B cell (primary cell): ENCODE measurements at regions not wholly inside any gene's neighbourhood (a gene's known extent, or its start where the extent isn't known, plus 50 kb on each side); places are given as distances from the start of the nearest gene placed in this dataset.

ENCODE experiments used
- ATAC-seq: fragments of 200-7000 bp; cut with Tn5 transposase; one replicate; pipeline ENCODE4 v1.10.0; 2021; ENCODE audit warnings: low read depth, mild to moderate bottlenecking, moderate number of reproducible peaks, moderate library complexity
- CTCF ChIA-PET: fragments of 350-600 bp; sonication (Branson Sonifier 250); formaldehyde crosslinking; loops from one replicate; lab custom pipeline; 2021; ENCODE audit warnings: antibody characterized with exemption, inconsistent platforms; lab: Charles Lee
- POLR2A ChIA-PET: fragments of 350-600 bp; sonication (Branson Sonifier 250); formaldehyde crosslinking; loops from one replicate; lab custom pipeline; 2021; ENCODE audit warnings: antibody characterized with exemption; lab: Charles Lee
- DNase-seq: peaks from one replicate; pipeline ENCODE4 v3.0.0; 2013
- H2AFZ ChIP-seq: 2 replicates; pipeline ENCODE4 v1.6.1; 2012; ENCODE audit warnings: mild to moderate bottlenecking, low read depth, low read length; ENCODE audit not compliant: insufficient read depth, poor library complexity, severe bottlenecking
- H3K27ac ChIP-seq, 2 donors: 1 replicate in 1 of 2; 2 replicates in 1 of 2; pipeline ENCODE4 v1.5.1; 2012 to 2013; ENCODE audit warnings: low read length in 2 of 2, mild to moderate bottlenecking in 2 of 2, moderate library complexity in 1 of 2
- H3K27me3 ChIP-seq, 4 experiments: fragments of 200-600 bp in 1 of 4; sonication (generic) in 1 of 4; replicated peaks in 1 of 4; 1 replicate in 2 of 4; 2 replicates in 2 of 4; pipeline versions ENCODE4 v1.6.1 to v1.7.0; 2013 to 2016; ENCODE audit warnings: low read length in 3 of 4, mild to moderate bottlenecking in 2 of 4, mixed read lengths in 1 of 4, moderate library complexity in 1 of 4; ENCODE audit not compliant: insufficient read depth in 4 of 4, control insufficient read depth in 3 of 4; ENCODE audit errors: control extremely low read depth in 1 of 4
- H3K36me3 ChIP-seq, 2 experiments: replicated peaks in 1 of 2; 1 replicate in 1 of 2; 2 replicates in 1 of 2; pipeline versions ENCODE4 v1.6.1 to v1.7.1; 2013; ENCODE audit warnings: low read length in 1 of 2; ENCODE audit not compliant: insufficient read depth in 2 of 2, control insufficient read depth in 1 of 2; ENCODE audit errors: control extremely low read depth in 1 of 2, extremely low read depth in 1 of 2
- H3K4me1 ChIP-seq, 2 donors: fragments of 200-600 bp in 1 of 2; sonication (generic) in 1 of 2; 1 replicate in 1 of 2; 2 replicates in 1 of 2; pipeline versions ENCODE4 v1.5.1 to v1.6.1; 2013 to 2017; ENCODE audit warnings: low read length in 2 of 2; ENCODE audit not compliant: control insufficient read depth in 2 of 2, insufficient read depth in 2 of 2
- H3K4me2 ChIP-seq: replicated peaks from 2 replicates; pipeline ENCODE3; 2012; ENCODE audit warnings: mild to moderate bottlenecking, low read depth, low read length; ENCODE audit not compliant: poor library complexity, severe bottlenecking
- H3K4me3 ChIP-seq, 5 experiments: fragments of 200-600 bp in 1 of 5; sonication (generic) in 1 of 5; 1 replicate in 3 of 5; 2 replicates in 2 of 5; pipeline versions ENCODE4 v1.5.1 to v1.7.0; 2011 to 2016; ENCODE audit warnings: low read length in 4 of 5, mild to moderate bottlenecking in 4 of 5, low read depth in 2 of 5, control low read depth in 1 of 5, moderate library complexity in 1 of 5; ENCODE audit not compliant: insufficient read depth in 1 of 5; ENCODE audit errors: control extremely low read depth in 1 of 5, extremely low read depth in 1 of 5
- H3K79me2 ChIP-seq: fragments of 200-600 bp; sonication (generic); one replicate; pipeline ENCODE4 v1.6.0; 2016; ENCODE audit warnings: low read length; ENCODE audit not compliant: control insufficient read depth, insufficient read depth
- H3K9ac ChIP-seq: fragments of 200-600 bp; sonication (generic); 2 replicates; pipeline ENCODE4 v1.6.1; 2017; ENCODE audit warnings: mild to moderate bottlenecking, low read length, moderate library complexity
- H3K9me3 ChIP-seq, 3 donors: one replicate each; pipeline versions ENCODE4 v1.6.1 to v1.7.1; 2013; ENCODE audit warnings: low read length in 2 of 3; ENCODE audit not compliant: control insufficient read depth in 2 of 3, insufficient read depth in 1 of 3; ENCODE audit errors: control extremely low read depth in 1 of 3
- H4K20me1 ChIP-seq: 2 replicates; pipeline ENCODE4 v1.6.0; 2012; ENCODE audit warnings: mild to moderate bottlenecking, low read length; ENCODE audit not compliant: insufficient read depth, control insufficient read depth, poor library complexity, severe bottlenecking
- H3K27ac Mint-ChIP-seq: one replicate; pipeline ENCODE4 v1.8.0; 2021; ENCODE audit warnings: mixed read lengths
- H3K27me3 Mint-ChIP-seq: one replicate; pipeline ENCODE4 v1.8.0; 2021; ENCODE audit warnings: mixed read lengths
- H3K4me1 Mint-ChIP-seq: one replicate; pipeline ENCODE4 v1.8.0; 2021; ENCODE audit warnings: mixed read lengths
- H3K4me3 Mint-ChIP-seq: one replicate; pipeline ENCODE4 v1.8.0; 2021; ENCODE audit warnings: mixed read lengths
- H3K9me3 Mint-ChIP-seq: one replicate; pipeline ENCODE4 v1.8.0; 2022; ENCODE audit warnings: mixed read lengths; ENCODE audit not compliant: insufficient read depth
- CTCF ChIP-seq: fragments of 200-600 bp; IDR thresholded peaks from one replicate; pipeline ENCODE4 v1.8.0; 2022; ENCODE audit warnings: antibody characterized with exemption, mild to moderate bottlenecking
- EZH2 ChIP-seq: IDR thresholded peaks from 2 replicates; pipeline ENCODE4 v1.6.1; 2012; ENCODE audit warnings: borderline replicate concordance, low read depth, mild to moderate bottlenecking, moderate library complexity, low read length; ENCODE audit not compliant: insufficient read depth, poor library complexity, severe bottlenecking
- WGBS: methylation state at CpG from one replicate; pipeline ENCODE4 v1.1.5; 2013; ENCODE audit warnings: missing lambda C conversion rate; ENCODE audit not compliant: insufficient coverage; 5-methylcytosine and 5-hydroxymethylcytosine counted together
- intact Hi-C: fragments of 100-400 bp; cut with micrococcal nuclease; formaldehyde crosslinking; loops from one replicate; pipeline ENCODE4 v1.10.0; 2022

- ATAC-seq = no peak
- Histone ChIP-seq H3K4me2 (no peak overlapping the region), H3K9ac (no peak overlapping the region), H3K36me3 (no peaks in the 10 kb centered on the region), H3K4me1 (no peaks in the 10 kb centered on the region), H3K27ac (no peak overlapping the region), H3K9me3 (peaks cover 0 to 7% (median 0%) of the 10 kb centered on the region in 3 donors), H3K79me2 (no peaks in the 10 kb centered on the region), H3K27me3 (no peaks in the 10 kb centered on the region), H2AFZ (no peak overlapping the region), H3K4me3 (no peak overlapping the region), H4K20me1 (no peaks in the 10 kb centered on the region)
- H3K4me3 Mint-ChIP-seq = no peak overlapping the region
- H3K4me1 Mint-ChIP-seq = no peaks in the 10 kb centered on the region
- WGBS = no CpG with 5 or more reads among the region's 1 CpG
- no peak for TF ChIP-seq CTCF
- no peak for TF ChIP-seq EZH2
- CTCF ChIA-PET = no interaction called here
- DNase-seq = no peak
- H3K9me3 Mint-ChIP-seq = peaks cover 7% of the 10 kb centered on the region
- no peaks in the 10 kb centered on the region for H3K27me3 Mint-ChIP-seq
- POLR2A ChIA-PET = no interaction called here
- intact Hi-C loops = no loop called here
- H3K27ac Mint-ChIP-seq = no peak overlapping the region
These were observed 149.5 kb upstream of the RUNX1 start for GRCh38 chr21:35198565-35198964.

DNA sequence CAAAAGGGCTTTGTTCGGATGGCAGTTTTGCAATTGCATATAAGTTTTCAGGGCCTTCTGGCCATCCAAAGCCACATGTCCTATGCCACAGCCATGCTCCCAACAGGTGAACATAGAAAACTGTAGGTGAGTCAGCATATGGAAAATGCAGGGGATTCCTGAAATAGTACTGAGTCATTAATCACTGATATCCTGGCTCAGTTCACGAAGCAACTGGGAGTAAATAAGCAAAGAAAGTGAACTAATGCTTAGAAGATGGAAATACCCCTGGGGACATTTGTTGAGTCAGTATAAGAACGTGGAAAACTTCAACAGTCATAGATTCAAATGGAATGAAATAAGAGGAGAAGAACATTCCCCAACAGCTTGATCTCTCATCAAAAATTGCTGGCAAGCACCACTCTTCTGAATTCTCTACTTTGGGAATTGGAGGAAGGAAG lies 148.9 kb upstream of the RUNX1 start:
- TF ChIP-seq CTCF (no peak), EZH2 (no peak)
- no peak overlapping the region for H3K27ac ChIP-seq
- ATAC-seq = no peak
- H4K20me1 ChIP-seq = no peaks in the 10 kb centered on the region
- H2AFZ ChIP-seq = no peak overlapping the region
- Mint-ChIP-seq H3K27ac (no peak overlapping the region), H3K27me3 (no peaks in the 10 kb centered on the region), H3K4me3 (no peak overlapping the region), H3K4me1 (no peaks in the 10 kb centered on the region), H3K9me3 (peaks cover 7% of the 10 kb centered on the region)
- POLR2A ChIA-PET = no interaction called here
- peaks cover 0 to 7% (median 0%) of the 10 kb centered on the region in 3 donors for H3K9me3 ChIP-seq
- CTCF ChIA-PET = no interaction called here
- H3K4me1 ChIP-seq = no peaks in the 10 kb centered on the region
- WGBS = no CpG with 5 or more reads among the region's 3 CpGs
- no peak overlapping the region for H3K4me3 ChIP-seq
- H3K79me2 ChIP-seq = no peaks in the 10 kb centered on the region
- no peak overlapping the region for H3K4me2 ChIP-seq
- H3K27me3 ChIP-seq = no peaks in the 10 kb centered on the region
- intact Hi-C loops = no loop called here
- no peak for DNase-seq
- no peaks in the 10 kb centered on the region for H3K36me3 ChIP-seq
- H3K9ac ChIP-seq = no peak overlapping the region
